HUES64 (cell line): ENCODE measurements at regions not wholly inside any gene's neighbourhood (a gene's known extent, or its start where the extent isn't known, plus 50 kb on each side); places are given as distances from the start of the nearest gene placed in this dataset.

Source experiments
- H3K27ac ChIP-seq: 2 replicates; pipeline ENCODE4 v1.7.0; 2013; ENCODE audit warnings: low read depth, low read length, inconsistent platforms
- H3K27me3 ChIP-seq: 2 replicates; pipeline ENCODE4 v1.6.1; 2013; ENCODE audit warnings: mild to moderate bottlenecking, low read length; ENCODE audit not compliant: insufficient read depth
- H3K36me3 ChIP-seq: 2 replicates; pipeline ENCODE4 v1.6.1; 2013; ENCODE audit warnings: mild to moderate bottlenecking, low read length; ENCODE audit not compliant: insufficient read depth
- H3K4me1 ChIP-seq: 2 replicates; pipeline ENCODE4 v1.6.1; 2013; ENCODE audit warnings: mild to moderate bottlenecking, low read length, moderate library complexity; ENCODE audit not compliant: insufficient read depth
- H3K4me3 ChIP-seq: 2 replicates; pipeline ENCODE4 v1.5.1; 2013; ENCODE audit warnings: mild to moderate bottlenecking, low read length, moderate library complexity
- H3K9ac ChIP-seq: 2 replicates; pipeline ENCODE4 v1.6.1; 2013; ENCODE audit warnings: mild to moderate bottlenecking, low read depth, low read length
- H3K9me3 ChIP-seq: 2 replicates; pipeline ENCODE4 v1.6.1; 2013; ENCODE audit warnings: low read depth, low read length; ENCODE audit not compliant: insufficient read depth
- WGBS: fragments of 150-250, 120-280 bp; methylation state at CpG from one replicate; pipeline ENCODE4 v1.1.7; 2013; ENCODE audit warnings: missing lambda C conversion rate; 5-methylcytosine and 5-hydroxymethylcytosine counted together

GRCh38 chr2:164242409-164242808, 378.9 kb downstream of the GRB14 start:
- no peaks in the 10 kb centered on the region for H3K36me3 ChIP-seq
- WGBS = 91% methylated on average over 3 of the region's 3 CpGs
- H3K27ac ChIP-seq = no peak overlapping the region
- no peaks in the 10 kb centered on the region for H3K4me1 ChIP-seq
- no peak overlapping the region for H3K4me3 ChIP-seq
- no peaks in the 10 kb centered on the region; the same call in 1 of the 2 replicates for H3K9me3 ChIP-seq
- no peak overlapping the region for H3K9ac ChIP-seq
- no peaks in the 10 kb centered on the region for H3K27me3 ChIP-seq

- 100% methylated on average over 1 of the region's 1 CpG for WGBS
- Histone ChIP-seq H3K4me3 (no peak overlapping the region), H3K27me3 (no peaks in the 10 kb centered on the region), H3K36me3 (no peaks in the 10 kb centered on the region), H3K9me3 (no peaks in the 10 kb centered on the region), H3K27ac (no peak overlapping the region), H3K9ac (no peak overlapping the region), H3K4me1 (no peaks in the 10 kb centered on the region)
These were observed 387.2 kb downstream of the GRB14 start for GRCh38 chr2:164234074-164234473.

GRCh38 chr2:164224007-164224406, 397.3 kb downstream of the GRB14 start:
- no peaks in the 10 kb centered on the region for H3K36me3 ChIP-seq
- no peak overlapping the region for H3K27ac ChIP-seq
- no peaks in the 10 kb centered on the region for H3K4me1 ChIP-seq
- H3K27me3 ChIP-seq = no peaks in the 10 kb centered on the region
- no peak overlapping the region for H3K9ac ChIP-seq
- no peak overlapping the region for H3K4me3 ChIP-seq
- H3K9me3 ChIP-seq = no peaks in the 10 kb centered on the region

GRCh38 chr2:164221473-164221872, 399.8 kb downstream of the GRB14 start:
- WGBS = 100% methylated on average over 2 of the region's 2 CpGs
- Histone ChIP-seq H3K27me3 (no peaks in the 10 kb centered on the region), H3K36me3 (no peaks in the 10 kb centered on the region), H3K9me3 (no peaks in the 10 kb centered on the region), H3K9ac (no peak overlapping the region), H3K4me3 (no peak overlapping the region), H3K4me1 (no peaks in the 10 kb centered on the region), H3K27ac (no peak overlapping the region)

- WGBS = 96% methylated on average over 4 of the region's 4 CpGs
- Histone ChIP-seq H3K27ac (no peak overlapping the region), H3K36me3 (no peaks in the 10 kb centered on the region)
These were observed 401.0 kb downstream of the GRB14 start for GRCh38 chr2:164220265-164220664.

GRCh38 chr2:164213916-164214315, 407.4 kb downstream of the GRB14 start:
- Histone ChIP-seq H3K27me3 (no peaks in the 10 kb centered on the region), H3K27ac (no peak overlapping the region), H3K9me3 (no peaks in the 10 kb centered on the region), H3K9ac (no peak overlapping the region), H3K36me3 (no peaks in the 10 kb centered on the region), H3K4me1 (peaks cover 14% of the 10 kb centered on the region), H3K4me3 (no peak overlapping the region)
- WGBS = 100% methylated on average over 1 of the region's 1 CpG

More at GRCh38 chr2:164220265-164220664, 401.0 kb downstream of the GRB14 start:
- H3K4me3 ChIP-seq = no peak overlapping the region
- H3K9ac ChIP-seq = no peak overlapping the region
- no peaks in the 10 kb centered on the region for H3K9me3 ChIP-seq
- H3K27me3 ChIP-seq = no peaks in the 10 kb centered on the region
- peaks cover 1% of the 10 kb centered on the region for H3K4me1 ChIP-seq

- no peaks in the 10 kb centered on the region for H3K27me3 ChIP-seq
These were observed 415.9 kb downstream of the GRB14 start for GRCh38 chr2:164205347-164205746.

GRCh38 chr2:164203131-164203530, 418.2 kb downstream of the GRB14 start:
- Histone ChIP-seq H3K4me1 (no peaks in the 10 kb centered on the region), H3K4me3 (no peak overlapping the region), H3K9ac (no peak overlapping the region), H3K27ac (no peak overlapping the region), H3K36me3 (no peaks in the 10 kb centered on the region), H3K27me3 (no peaks in the 10 kb centered on the region), H3K9me3 (no peaks in the 10 kb centered on the region)
- 100% methylated on average over 2 of the region's 3 CpGs for WGBS

More at GRCh38 chr2:164205347-164205746, 415.9 kb downstream of the GRB14 start:
- no peak overlapping the region for H3K9ac ChIP-seq
- no peaks in the 10 kb centered on the region for H3K36me3 ChIP-seq
- no peak overlapping the region for H3K4me3 ChIP-seq
- H3K4me1 ChIP-seq = no peaks in the 10 kb centered on the region
- no peaks in the 10 kb centered on the region for H3K9me3 ChIP-seq
- 90% methylated on average over 1 of the region's 1 CpG for WGBS
- no peak overlapping the region for H3K27ac ChIP-seq

- Histone ChIP-seq H3K36me3 (no peaks in the 10 kb centered on the region), H3K4me3 (no peak overlapping the region), H3K27me3 (no peaks in the 10 kb centered on the region), H3K27ac (no peak overlapping the region), H3K9ac (no peak overlapping the region), H3K4me1 (no peaks in the 10 kb centered on the region), H3K9me3 (no peaks in the 10 kb centered on the region)
- 89% methylated on average over 1 of the region's 1 CpG for WGBS
These were observed 423.0 kb downstream of the GRB14 start for GRCh38 chr2:164198256-164198655.

- 90% methylated on average over 4 of the region's 4 CpGs for WGBS
- Histone ChIP-seq H3K27ac (no peak overlapping the region), H3K4me3 (no peak overlapping the region), H3K36me3 (no peaks in the 10 kb centered on the region), H3K27me3 (no peaks in the 10 kb centered on the region), H3K9ac (no peak overlapping the region), H3K9me3 (no peaks in the 10 kb centered on the region), H3K4me1 (no peaks in the 10 kb centered on the region)
These were observed 430.6 kb downstream of the GRB14 start for GRCh38 chr2:164190700-164191099.

GRCh38 chr2:164189851-164190250, 431.4 kb downstream of the GRB14 start:
- H3K27ac ChIP-seq = no peak overlapping the region
- no peaks in the 10 kb centered on the region for H3K27me3 ChIP-seq
- no peak overlapping the region for H3K4me3 ChIP-seq
- no peak overlapping the region for H3K9ac ChIP-seq
- no peaks in the 10 kb centered on the region for H3K36me3 ChIP-seq
- WGBS = 95% methylated on average over 2 of the region's 2 CpGs
- H3K9me3 ChIP-seq = no peaks in the 10 kb centered on the region
- H3K4me1 ChIP-seq = no peaks in the 10 kb centered on the region

GRCh38 chr2:164187121-164187520, 434.2 kb downstream of the GRB14 start:
- Histone ChIP-seq H3K4me1 (no peaks in the 10 kb centered on the region), H3K9me3 (no peaks in the 10 kb centered on the region), H3K36me3 (no peaks in the 10 kb centered on the region), H3K27me3 (no peaks in the 10 kb centered on the region), H3K4me3 (no peak overlapping the region), H3K9ac (no peak overlapping the region), H3K27ac (no peak overlapping the region)
- 95% methylated on average over 3 of the region's 4 CpGs for WGBS
